ENCODE measurements at regions not wholly inside any gene's neighbourhood (a gene's known extent, or its start where the extent isn't known, plus 50 kb on each side); places are given as distances from the start of the nearest gene placed in this dataset.
"Not testable (repeated sequence)": the region's sequence is repeated elsewhere in the genome, so short reads cannot be mapped to it uniquely, and the experiment has no call there.

GRCh38 chr6:1004885-1005630 lies 306.8 kb upstream of the FOXQ1 start:
- DNase-seq = no peak

GRCh38 chr6:1003394-1004160 lies 308.3 kb upstream of the FOXQ1 start:
- no peak for DNase-seq

GRCh38 chr6:1002989-1003388 lies 308.9 kb upstream of the FOXQ1 start:
- DNase-seq = no peak

GRCh38 chr6:1001655-1002349 lies 308.9 kb upstream of the EXOC2 start:
- no peak for DNase-seq

- DNase-seq = no peak
Measured at GRCh38 chr6:999552-999951, 306.6 kb upstream of the EXOC2 start.

- DNase-seq = no peak
Measured at GRCh38 chr6:998551-998950, 305.6 kb upstream of the EXOC2 start.

- no peak for DNase-seq
Measured at GRCh38 chr6:996271-996852, 303.4 kb upstream of the EXOC2 start.

- no peak for DNase-seq
Measured at GRCh38 chr6:991192-991591, 298.3 kb upstream of the EXOC2 start.

GRCh38 chr6:984031-984430 lies 291.1 kb upstream of the EXOC2 start:
- no peak for DNase-seq

- no peak for DNase-seq
Measured at GRCh38 chr6:978937-979685, 286.2 kb upstream of the EXOC2 start.

GRCh38 chr6:977226-977625 lies 284.3 kb upstream of the EXOC2 start:
- not testable (repeated sequence) for DNase-seq

- no peak for DNase-seq
Measured at GRCh38 chr6:971981-972640, 279.2 kb upstream of the EXOC2 start.

- DNase-seq = no peak
Measured at GRCh38 chr6:968791-969190, 275.9 kb upstream of the EXOC2 start.

GRCh38 chr6:967701-968100 lies 274.8 kb upstream of the EXOC2 start:
- DNase-seq = no peak

- DNase-seq = no peak
Measured at GRCh38 chr6:965343-965742, 272.4 kb upstream of the EXOC2 start.

GRCh38 chr6:963456-963855 lies 270.5 kb upstream of the EXOC2 start:
- no peak for DNase-seq

GRCh38 chr6:961407-961960 lies 268.5 kb upstream of the EXOC2 start:
- peak in 5 of 51 donors; percentile 3 to 18 (median 9) for DNase-seq

GRCh38 chr6:960356-960755 lies 267.4 kb upstream of the EXOC2 start:
- no peak for DNase-seq

- no peak for DNase-seq
Measured at GRCh38 chr6:958488-958887, 265.5 kb upstream of the EXOC2 start.

- no peak for DNase-seq
Measured at GRCh38 chr6:951399-952181, 258.7 kb upstream of the EXOC2 start.
